Neural cell (in vitro differentiated cells): ENCODE measurements at regions not wholly inside any gene's neighbourhood (a gene's known extent, or its start where the extent isn't known, plus 50 kb on each side); places are given as distances from the start of the nearest gene placed in this dataset.

Experiments used
- EZH2 ChIP-seq: fragments of 200-600, 300-800 bp; shearing (Covaris generic), sonication (generic); IDR thresholded peaks from 2 replicates; pipeline ENCODE4 v1.6.1; 2014; ENCODE audit warnings: antibody characterized with exemption, low read length, borderline replicate concordance, mild to moderate bottlenecking; ENCODE audit not compliant: insufficient read depth, poor library complexity, severe bottlenecking
- TF ChIP-seq, protein P1 (sequence below): IDR thresholded peaks from 2 replicates; pipeline ENCODE4 v1.6.1; 2012; ENCODE audit warnings: borderline replicate concordance
- TF ChIP-seq, protein P2 (sequence below): fragments of 450-650 bp; IDR thresholded peaks from 2 replicates; pipeline ENCODE4 v1.5.1; 2014; ENCODE audit warnings: antibody characterized with exemption, mild to moderate bottlenecking, moderate library complexity; ENCODE audit not compliant: poor library complexity, severe bottlenecking

GRCh38 chr9:107919263-107919662, 429.7 kb upstream of the KLF4 start:
- no peak for TF ChIP-seq EZH2
- TF ChIP-seq, protein P1, sequence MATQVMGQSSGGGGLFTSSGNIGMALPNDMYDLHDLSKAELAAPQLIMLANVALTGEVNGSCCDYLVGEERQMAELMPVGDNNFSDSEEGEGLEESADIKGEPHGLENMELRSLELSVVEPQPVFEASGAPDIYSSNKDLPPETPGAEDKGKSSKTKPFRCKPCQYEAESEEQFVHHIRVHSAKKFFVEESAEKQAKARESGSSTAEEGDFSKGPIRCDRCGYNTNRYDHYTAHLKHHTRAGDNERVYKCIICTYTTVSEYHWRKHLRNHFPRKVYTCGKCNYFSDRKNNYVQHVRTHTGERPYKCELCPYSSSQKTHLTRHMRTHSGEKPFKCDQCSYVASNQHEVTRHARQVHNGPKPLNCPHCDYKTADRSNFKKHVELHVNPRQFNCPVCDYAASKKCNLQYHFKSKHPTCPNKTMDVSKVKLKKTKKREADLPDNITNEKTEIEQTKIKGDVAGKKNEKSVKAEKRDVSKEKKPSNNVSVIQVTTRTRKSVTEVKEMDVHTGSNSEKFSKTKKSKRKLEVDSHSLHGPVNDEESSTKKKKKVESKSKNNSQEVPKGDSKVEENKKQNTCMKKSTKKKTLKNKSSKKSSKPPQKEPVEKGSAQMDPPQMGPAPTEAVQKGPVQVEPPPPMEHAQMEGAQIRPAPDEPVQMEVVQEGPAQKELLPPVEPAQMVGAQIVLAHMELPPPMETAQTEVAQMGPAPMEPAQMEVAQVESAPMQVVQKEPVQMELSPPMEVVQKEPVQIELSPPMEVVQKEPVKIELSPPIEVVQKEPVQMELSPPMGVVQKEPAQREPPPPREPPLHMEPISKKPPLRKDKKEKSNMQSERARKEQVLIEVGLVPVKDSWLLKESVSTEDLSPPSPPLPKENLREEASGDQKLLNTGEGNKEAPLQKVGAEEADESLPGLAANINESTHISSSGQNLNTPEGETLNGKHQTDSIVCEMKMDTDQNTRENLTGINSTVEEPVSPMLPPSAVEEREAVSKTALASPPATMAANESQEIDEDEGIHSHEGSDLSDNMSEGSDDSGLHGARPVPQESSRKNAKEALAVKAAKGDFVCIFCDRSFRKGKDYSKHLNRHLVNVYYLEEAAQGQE, result no peak
- TF ChIP-seq, protein P2, sequence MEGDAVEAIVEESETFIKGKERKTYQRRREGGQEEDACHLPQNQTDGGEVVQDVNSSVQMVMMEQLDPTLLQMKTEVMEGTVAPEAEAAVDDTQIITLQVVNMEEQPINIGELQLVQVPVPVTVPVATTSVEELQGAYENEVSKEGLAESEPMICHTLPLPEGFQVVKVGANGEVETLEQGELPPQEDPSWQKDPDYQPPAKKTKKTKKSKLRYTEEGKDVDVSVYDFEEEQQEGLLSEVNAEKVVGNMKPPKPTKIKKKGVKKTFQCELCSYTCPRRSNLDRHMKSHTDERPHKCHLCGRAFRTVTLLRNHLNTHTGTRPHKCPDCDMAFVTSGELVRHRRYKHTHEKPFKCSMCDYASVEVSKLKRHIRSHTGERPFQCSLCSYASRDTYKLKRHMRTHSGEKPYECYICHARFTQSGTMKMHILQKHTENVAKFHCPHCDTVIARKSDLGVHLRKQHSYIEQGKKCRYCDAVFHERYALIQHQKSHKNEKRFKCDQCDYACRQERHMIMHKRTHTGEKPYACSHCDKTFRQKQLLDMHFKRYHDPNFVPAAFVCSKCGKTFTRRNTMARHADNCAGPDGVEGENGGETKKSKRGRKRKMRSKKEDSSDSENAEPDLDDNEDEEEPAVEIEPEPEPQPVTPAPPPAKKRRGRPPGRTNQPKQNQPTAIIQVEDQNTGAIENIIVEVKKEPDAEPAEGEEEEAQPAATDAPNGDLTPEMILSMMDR, result no peak
